ENCODE measurements at regions not wholly inside any gene's neighbourhood (a gene's known extent, or its start where the extent isn't known, plus 50 kb on each side); places are given as distances from the start of the nearest gene placed in this dataset.

GRCh38 chr6:4401408-4402368 is 266.3 kb upstream of the ECI2 start:
- DNase-seq: no peak

- no peak for DNase-seq
Measured at GRCh38 chr6:4399656-4400055, 264.3 kb upstream of the ECI2 start.

- DNase-seq: no peak
Measured at GRCh38 chr6:4398791-4399190, 263.4 kb upstream of the ECI2 start.

- no peak for DNase-seq
Measured at GRCh38 chr6:4397307-4397706, 261.9 kb upstream of the ECI2 start.

- DNase-seq: no peak
Measured at GRCh38 chr6:4396044-4396443, 260.7 kb upstream of the ECI2 start.

GRCh38 chr6:4395386-4395785 is 260.0 kb upstream of the ECI2 start:
- no peak for DNase-seq

- DNase-seq: no peak
Measured at GRCh38 chr6:4394786-4395185, 259.4 kb upstream of the ECI2 start.

GRCh38 chr6:4388675-4389074 is 253.3 kb upstream of the ECI2 start:
- DNase-seq: no peak

GRCh38 chr6:4384656-4385055 is 249.3 kb upstream of the ECI2 start:
- DNase-seq: no peak

- no peak for DNase-seq
Measured at GRCh38 chr6:4383910-4384638, 248.7 kb upstream of the ECI2 start.

- no peak for DNase-seq
Measured at GRCh38 chr6:4382362-4382853, 247.0 kb upstream of the ECI2 start.

GRCh38 chr6:4381381-4381780 is 246.0 kb upstream of the ECI2 start:
- DNase-seq: no peak

- DNase-seq: no peak
Measured at GRCh38 chr6:4380881-4381281, 245.5 kb upstream of the ECI2 start.

GRCh38 chr6:4379958-4380357 is 244.6 kb upstream of the ECI2 start:
- no peak for DNase-seq

GRCh38 chr6:4378319-4378996 is 243.1 kb upstream of the ECI2 start:
- DNase-seq: no peak

- no peak for DNase-seq
Measured at GRCh38 chr6:4377603-4378002, 242.2 kb upstream of the ECI2 start.

- no peak for DNase-seq
Measured at GRCh38 chr6:4374216-4374615, 238.8 kb upstream of the ECI2 start.

GRCh38 chr6:4372866-4373265 is 237.5 kb upstream of the ECI2 start:
- no peak for DNase-seq

GRCh38 chr6:4371207-4371921 is 236.0 kb upstream of the ECI2 start:
- no peak for DNase-seq

GRCh38 chr6:4370066-4370465 is 234.7 kb upstream of the ECI2 start:
- DNase-seq: no peak

- DNase-seq: no peak
Measured at GRCh38 chr6:4369616-4370015, 234.2 kb upstream of the ECI2 start.

GRCh38 chr6:4368649-4369048 is 233.3 kb upstream of the ECI2 start:
- DNase-seq: no peak

- no peak for DNase-seq
Measured at GRCh38 chr6:4367643-4368042, 232.3 kb upstream of the ECI2 start.

Data from activated T-cell treated with anti-CD3 and anti-CD28 coated beads, Interleukin-2, amount 50 U/mL, for 48 hours (primary cell).